K562 (cell line): ENCODE measurements at regions not wholly inside any gene's neighbourhood (a gene's known extent, or its start where the extent isn't known, plus 50 kb on each side); places are given as distances from the start of the nearest gene placed in this dataset.

Experiments used
- ATAC-seq: fragments of 200-7000 bp; cut with Tn5 transposase; 3 replicates; pipeline ENCODE4 v1.9.1; 2020; ENCODE audit warnings: moderate library complexity
- BruUV-seq: library from RNA; stranded (reverse); fragments of 400-500 nt; replicated peaks from 2 replicates; lab custom pipeline; 2021; lab: Mats Ljungman, UMichigan
- CTCF ChIA-PET: fragments of 300-600 bp; formaldehyde crosslinking; extraction: SDS; loops from one replicate; lab custom pipeline; 2021; ENCODE audit warnings: low intra/inter-chr PET ratio; lab: Yijun Ruan, JAX
- POLR2A ChIA-PET: fragments of 300-600, 350-650 bp; sonication (Branson Sonifier 250); formaldehyde crosslinking; extraction: SDS; loops from one replicate; lab custom pipeline; 2021; ENCODE audit warnings: antibody characterized with exemption, inconsistent platforms; lab: Yijun Ruan, JAX
- DNase-seq, 4 experiments: peaks; one replicate each; pipeline versions ENCODE4 v3.0.0 to v3.0.0-alpha.2; 2011 to 2018; ENCODE audit warnings: low spot score in 3 of 4, mixed read lengths in 3 of 4; ENCODE audit errors: extremely low read depth in 1 of 4
- FAIRE-seq: peaks from 2 replicates; lab custom pipeline; 2011; peaks lifted over from hg19 to GRCh38; lab: Jason Lieb, UNC
- H2AFZ ChIP-seq: 2 replicates; pipeline ENCODE4 v1.6.0; 2011; ENCODE audit warnings: low read depth, low read length, control low read depth, inconsistent platforms
- H3K27ac ChIP-seq: fragments of 200-600 bp; 3 replicates; pipeline ENCODE4 v1.8.0; 2011; ENCODE audit warnings: low read depth, mild to moderate bottlenecking, control low read depth, inconsistent platforms, low read length, moderate library complexity, mixed read lengths; ENCODE audit errors: extremely low read depth
- H3K27me3 ChIP-seq, 2 experiments: fragments of 300-600 bp in 1 of 2; 2 replicates in 1 of 2; 3 replicates in 1 of 2; pipeline versions ENCODE4 v1.6.0 to v1.8.0; 2011; ENCODE audit warnings: inconsistent platforms in 2 of 2, low read length in 2 of 2, mild to moderate bottlenecking in 1 of 2, mixed read lengths in 1 of 2, moderate library complexity in 1 of 2; ENCODE audit not compliant: control insufficient read depth in 2 of 2, insufficient read depth in 2 of 2
- H3K36me3 ChIP-seq: fragments of 300-600 bp; 3 replicates; pipeline ENCODE4 v1.8.0; 2011; ENCODE audit warnings: mild to moderate bottlenecking, low read length, inconsistent platforms; ENCODE audit not compliant: control insufficient read depth, insufficient read depth
- H3K4me1 ChIP-seq, 2 experiments: fragments of 200-600 bp in 1 of 2; replicated peaks in 1 of 2; 2 replicates in 1 of 2; 3 replicates in 1 of 2; pipeline versions ENCODE4 v1.5.1 to v1.8.0; 2011; ENCODE audit warnings: inconsistent platforms in 2 of 2, low read length in 2 of 2, mild to moderate bottlenecking in 1 of 2, mixed read lengths in 1 of 2, moderate library complexity in 1 of 2; ENCODE audit not compliant: control insufficient read depth in 2 of 2, insufficient read depth in 2 of 2
- H3K4me2 ChIP-seq: 2 replicates; pipeline ENCODE4 v1.6.1; 2011; ENCODE audit warnings: low read length, control low read depth, inconsistent platforms, mixed read lengths; ENCODE audit not compliant: insufficient read depth
- H3K4me3 ChIP-seq: fragments of 200-600 bp; sonication (generic), shearing (Covaris generic); 2 replicates; pipeline ENCODE4 v1.5.1; 2016; ENCODE audit warnings: control low read depth, inconsistent platforms
- H3K79me2 ChIP-seq: fragments of 200-600 bp; 3 replicates; pipeline ENCODE4 v1.8.0; 2011; ENCODE audit warnings: low read length, inconsistent platforms; ENCODE audit not compliant: control insufficient read depth, insufficient read depth
- H3K9ac ChIP-seq, 2 experiments: 2 replicates each; pipeline versions ENCODE4 v1.6.0 to v1.6.1; 2011; ENCODE audit warnings: low read depth in 2 of 2, low read length in 2 of 2, control low read depth in 1 of 2, inconsistent platforms in 1 of 2, mild to moderate bottlenecking in 1 of 2, mixed read lengths in 1 of 2; ENCODE audit not compliant: insufficient read depth in 1 of 2
- H3K9me1 ChIP-seq: one replicate; pipeline ENCODE4 v1.6.0; 2011; ENCODE audit warnings: inconsistent platforms, mild to moderate bottlenecking, low read length, moderate library complexity; ENCODE audit not compliant: control insufficient read depth, insufficient read depth
- H3K9me3 ChIP-seq: replicated peaks from 2 replicates; pipeline ENCODE4 v1.5.1; 2011; ENCODE audit warnings: low read depth, low read length, inconsistent platforms; ENCODE audit not compliant: control insufficient read depth, insufficient read depth
- H4K20me1 ChIP-seq: replicated peaks from 2 replicates; pipeline ENCODE4 v1.6.1; 2011; ENCODE audit warnings: low read length, inconsistent platforms, mixed read lengths; ENCODE audit not compliant: control insufficient read depth, insufficient read depth
- ARID3B ChIP-seq: fragments of 250-450 bp; sonication (Bioruptor Pico); IDR thresholded peaks from 2 replicates; pipeline ENCODE4 v1.4.0; 2020; ENCODE audit warnings: borderline replicate concordance
- FOXM1 ChIP-seq, 2 experiments: fragments of 450-650 bp in 1 of 2; sonication (generic) in 1 of 2; formaldehyde crosslinking in 1 of 2; IDR thresholded peaks; 2 replicates each; pipeline versions ENCODE4 v1.6.1 to v1.9.0; 2017 to 2022; ENCODE audit warnings: low read depth in 2 of 2, mild to moderate bottlenecking in 2 of 2, missing genetic modification reagents in 1 of 2, moderate library complexity in 1 of 2
- GTF2E2 ChIP-seq: fragments of 200-800 bp; sonication (Bioruptor generic); IDR thresholded peaks from 2 replicates; pipeline ENCODE4 v1.6.1; 2016; ENCODE audit warnings: missing genetic modification characterization, missing compliant biosample characterization
- JUNB ChIP-seq: fragments of 450-650 bp; formaldehyde crosslinking; conservative IDR thresholded peaks from 2 replicates; pipeline ENCODE4 v1.4.0; 2020; ENCODE audit warnings: mild to moderate bottlenecking
- ZNF140 ChIP-seq: fragments of 250-450 bp; sonication (Bioruptor Pico); IDR thresholded peaks from 2 replicates; pipeline ENCODE4 v1.8.0; 2021; ENCODE audit warnings: moderate library complexity, mild to moderate bottlenecking, inconsistent platforms
- WGBS: fragments of 100-300 bp; shearing (Covaris generic); methylation state at CpG from one replicate; pipeline ENCODE4 v1.1.6; 2016; ENCODE audit warnings: low coverage, mixed read lengths; ENCODE audit not compliant: insufficient coverage; ENCODE audit errors: missing lambda C conversion rate; 5-methylcytosine and 5-hydroxymethylcytosine counted together
- in situ Hi-C: fragments of 300-500 bp; cut with MboI; formaldehyde crosslinking; loops from 4 replicates; pipeline ENCODE4 v1.15.0; 2018; ENCODE audit warnings: inconsistent platforms, mixed read lengths
- intact Hi-C: fragments of 100-400 bp; cut with micrococcal nuclease; formaldehyde crosslinking; loops from 2 replicates; pipeline ENCODE4 v1.14.2; 2022

- no peaks in the 10 kb centered on the region; a peak in 1 of 5 replicates for H3K27me3 ChIP-seq
- H3K9me3 ChIP-seq = no peaks in the 10 kb centered on the region
- H3K27ac ChIP-seq = no peak overlapping the region
- DNase-seq (no peak), ATAC-seq (no peak)
- H2AFZ ChIP-seq = no peak overlapping the region
- ChIA-PET CTCF (no interaction called here), POLR2A (no interaction called here)
- H3K9me1 ChIP-seq = no peaks in the 10 kb centered on the region
- no peaks in the 10 kb centered on the region for H3K79me2 ChIP-seq
- H4K20me1 ChIP-seq = no peaks in the 10 kb centered on the region
- BruUV-seq = no TSS peak
- H3K36me3 ChIP-seq = no peaks in the 10 kb centered on the region
- H3K4me1 ChIP-seq = no peaks in the 10 kb centered on the region
- in situ Hi-C loops = no loop called here
- no peak overlapping the region for H3K9ac ChIP-seq
- 2% methylated on average over 5 of the region's 5 CpGs for WGBS
- no peak overlapping the region for H3K4me3 ChIP-seq
- intact Hi-C loops = no loop called here
- no peak overlapping the region for H3K4me2 ChIP-seq
- TF ChIP-seq FOXM1 (IDR thresholded peaks at IDR 0.05; ENCODE audit: low read depth) (no peak), FOXM1 (CRISPR knock-in tag; IDR thresholded peaks at IDR 0.05; ENCODE audit: low read depth) (no peak), ZNF140 (CRISPR knock-in tag) (no peak), GTF2E2 (tag) (no peak), ARID3B (CRISPR knock-in tag) (no peak), JUNB (CRISPR knock-in tag) (no peak)
- TF ChIP-seq, all 486 proteins: peak for 0
- no peak for FAIRE-seq
Observed at GRCh38 chr14:99043267-99043615, 228.8 kb downstream of the BCL11B start.
